H1 (cell line): ENCODE measurements at regions not wholly inside any gene's neighbourhood (a gene's known extent, or its start where the extent isn't known, plus 50 kb on each side); places are given as distances from the start of the nearest gene placed in this dataset.

ENCODE experiments used
- BACH1 ChIP-seq: IDR thresholded peaks from 2 replicates; pipeline ENCODE4 v1.6.1; 2012; ENCODE audit warnings: low read length, improper control_type of control experiment
- EZH2 ChIP-seq: fragments of 200-600 bp; sonication (generic); IDR thresholded peaks from 2 replicates; pipeline ENCODE4 v1.7.1; 2012; ENCODE audit warnings: low read depth, mild to moderate bottlenecking, moderate library complexity, low read length, inconsistent platforms; ENCODE audit not compliant: severe bottlenecking
- POLR2A ChIP-seq, 2 experiments: IDR thresholded peaks; 1 replicate in 1 of 2; 2 replicates in 1 of 2; pipeline ENCODE4 v1.6.1; 2011; ENCODE audit warnings: low read depth in 2 of 2, low read length in 2 of 2, mild to moderate bottlenecking in 2 of 2; ENCODE audit errors: control extremely low read depth in 1 of 2

GRCh38 chr20:53789989-53790675, 196.5 kb upstream of the ZNF217 start:
- TF ChIP-seq EZH2 = no peak
- TF ChIP-seq BACH1 = no peak
- TF ChIP-seq POLR2A (IDR thresholded peaks at IDR 0.05; ENCODE audit: control extremely low read depth in 1 of 2, low read depth in 2 of 2, low read length in 2 of 2) = no peak
